K562 (cell line): ENCODE measurements at regions not wholly inside any gene's neighbourhood (a gene's known extent, or its start where the extent isn't known, plus 50 kb on each side); places are given as distances from the start of the nearest gene placed in this dataset.
A peak's percentile ranks its signal among the peaks of the same experiment; 100 is the strongest.

Source experiments
- ATAC-seq: fragments of 200-7000 bp; cut with Tn5 transposase; 3 replicates; pipeline ENCODE4 v1.9.1; 2020; ENCODE audit warnings: moderate library complexity
- BruUV-seq: library from RNA; stranded (reverse); fragments of 400-500 nt; replicated peaks from 2 replicates; lab custom pipeline; 2021; lab: Mats Ljungman, UMichigan
- CTCF ChIA-PET: fragments of 300-600 bp; formaldehyde crosslinking; extraction: SDS; loops from one replicate; lab custom pipeline; 2021; ENCODE audit warnings: low intra/inter-chr PET ratio; lab: Yijun Ruan, JAX
- POLR2A ChIA-PET: fragments of 300-600, 350-650 bp; sonication (Branson Sonifier 250); formaldehyde crosslinking; extraction: SDS; loops from one replicate; lab custom pipeline; 2021; ENCODE audit warnings: antibody characterized with exemption, inconsistent platforms; lab: Yijun Ruan, JAX
- DNase-seq, 4 experiments: peaks; one replicate each; pipeline versions ENCODE4 v3.0.0 to v3.0.0-alpha.2; 2011 to 2018; ENCODE audit warnings: low spot score in 3 of 4, mixed read lengths in 3 of 4; ENCODE audit errors: extremely low read depth in 1 of 4
- FAIRE-seq: peaks from 2 replicates; lab custom pipeline; 2011; peaks lifted over from hg19 to GRCh38; lab: Jason Lieb, UNC
- H2AFZ ChIP-seq: 2 replicates; pipeline ENCODE4 v1.6.0; 2011; ENCODE audit warnings: low read depth, low read length, control low read depth, inconsistent platforms
- H3K27ac ChIP-seq: fragments of 200-600 bp; 3 replicates; pipeline ENCODE4 v1.8.0; 2011; ENCODE audit warnings: low read depth, mild to moderate bottlenecking, control low read depth, inconsistent platforms, low read length, moderate library complexity, mixed read lengths; ENCODE audit errors: extremely low read depth
- H3K27me3 ChIP-seq, 2 experiments: fragments of 300-600 bp in 1 of 2; 2 replicates in 1 of 2; 3 replicates in 1 of 2; pipeline versions ENCODE4 v1.6.0 to v1.8.0; 2011; ENCODE audit warnings: inconsistent platforms in 2 of 2, low read length in 2 of 2, mild to moderate bottlenecking in 1 of 2, mixed read lengths in 1 of 2, moderate library complexity in 1 of 2; ENCODE audit not compliant: control insufficient read depth in 2 of 2, insufficient read depth in 2 of 2
- H3K36me3 ChIP-seq: fragments of 300-600 bp; 3 replicates; pipeline ENCODE4 v1.8.0; 2011; ENCODE audit warnings: mild to moderate bottlenecking, low read length, inconsistent platforms; ENCODE audit not compliant: control insufficient read depth, insufficient read depth
- H3K4me1 ChIP-seq, 2 experiments: fragments of 200-600 bp in 1 of 2; replicated peaks in 1 of 2; 2 replicates in 1 of 2; 3 replicates in 1 of 2; pipeline versions ENCODE4 v1.5.1 to v1.8.0; 2011; ENCODE audit warnings: inconsistent platforms in 2 of 2, low read length in 2 of 2, mild to moderate bottlenecking in 1 of 2, mixed read lengths in 1 of 2, moderate library complexity in 1 of 2; ENCODE audit not compliant: control insufficient read depth in 2 of 2, insufficient read depth in 2 of 2
- H3K4me2 ChIP-seq: 2 replicates; pipeline ENCODE4 v1.6.1; 2011; ENCODE audit warnings: low read length, control low read depth, inconsistent platforms, mixed read lengths; ENCODE audit not compliant: insufficient read depth
- H3K4me3 ChIP-seq: fragments of 200-600 bp; sonication (generic), shearing (Covaris generic); 2 replicates; pipeline ENCODE4 v1.5.1; 2016; ENCODE audit warnings: control low read depth, inconsistent platforms
- H3K79me2 ChIP-seq: fragments of 200-600 bp; 3 replicates; pipeline ENCODE4 v1.8.0; 2011; ENCODE audit warnings: low read length, inconsistent platforms; ENCODE audit not compliant: control insufficient read depth, insufficient read depth
- H3K9ac ChIP-seq, 2 experiments: 2 replicates each; pipeline versions ENCODE4 v1.6.0 to v1.6.1; 2011; ENCODE audit warnings: low read depth in 2 of 2, low read length in 2 of 2, control low read depth in 1 of 2, inconsistent platforms in 1 of 2, mild to moderate bottlenecking in 1 of 2, mixed read lengths in 1 of 2; ENCODE audit not compliant: insufficient read depth in 1 of 2
- H3K9me1 ChIP-seq: one replicate; pipeline ENCODE4 v1.6.0; 2011; ENCODE audit warnings: inconsistent platforms, mild to moderate bottlenecking, low read length, moderate library complexity; ENCODE audit not compliant: control insufficient read depth, insufficient read depth
- H3K9me3 ChIP-seq: replicated peaks from 2 replicates; pipeline ENCODE4 v1.5.1; 2011; ENCODE audit warnings: low read depth, low read length, inconsistent platforms; ENCODE audit not compliant: control insufficient read depth, insufficient read depth
- H4K20me1 ChIP-seq: replicated peaks from 2 replicates; pipeline ENCODE4 v1.6.1; 2011; ENCODE audit warnings: low read length, inconsistent platforms, mixed read lengths; ENCODE audit not compliant: control insufficient read depth, insufficient read depth
- CEBPB ChIP-seq: fragments of 450-650 bp; IDR thresholded peaks from 2 replicates; pipeline ENCODE4 v1.6.1; 2016; ENCODE audit warnings: missing genetic modification characterization, missing compliant biosample characterization
- CEBPG ChIP-seq, 3 experiments: fragments of 200-800 bp in 1 of 3; sonication (Bioruptor generic) in 1 of 3; sonication (generic) in 1 of 3; formaldehyde crosslinking in 1 of 3; IDR thresholded peaks in 2 of 3; conservative IDR thresholded peaks in 1 of 3; 2 replicates each; pipeline versions ENCODE4 v1.6.1 to v1.8.0; 2016 to 2022; ENCODE audit warnings: missing compliant biosample characterization in 2 of 3, missing genetic modification characterization in 2 of 3, mild to moderate bottlenecking in 1 of 3, missing genetic modification reagents in 1 of 3
- LARP7 ChIP-seq: fragments of 450-650 bp; IDR thresholded peaks from 2 replicates; pipeline ENCODE4 v1.6.1; 2016
- POLR2A ChIP-seq: fragments of 450-650 bp; conservative IDR thresholded peaks from 2 replicates; pipeline ENCODE4 v1.6.1; 2016
- SUPT5H ChIP-seq: fragments of 450-650 bp; IDR thresholded peaks from 2 replicates; pipeline ENCODE4 v1.6.1; 2016
- WGBS: fragments of 100-300 bp; shearing (Covaris generic); methylation state at CpG from one replicate; pipeline ENCODE4 v1.1.6; 2016; ENCODE audit warnings: low coverage, mixed read lengths; ENCODE audit not compliant: insufficient coverage; ENCODE audit errors: missing lambda C conversion rate; 5-methylcytosine and 5-hydroxymethylcytosine counted together
- in situ Hi-C: fragments of 300-500 bp; cut with MboI; formaldehyde crosslinking; loops from 4 replicates; pipeline ENCODE4 v1.15.0; 2018; ENCODE audit warnings: inconsistent platforms, mixed read lengths
- intact Hi-C: fragments of 100-400 bp; cut with micrococcal nuclease; formaldehyde crosslinking; loops from 2 replicates; pipeline ENCODE4 v1.14.2; 2022
- TF ChIP-seq, protein P1 (sequence below): fragments of 450-650 bp; IDR thresholded peaks from 2 replicates; pipeline ENCODE4 v1.6.1; 2016; ENCODE audit warnings: low read depth, mild to moderate bottlenecking, moderate library complexity
- TF ChIP-seq, protein P2 (sequence below): sonication (generic); formaldehyde crosslinking; IDR thresholded peaks from 2 replicates; pipeline ENCODE4 v1.8.0; 2023; ENCODE audit warnings: missing genetic modification reagents, mild to moderate bottlenecking, borderline replicate concordance

DNA sequence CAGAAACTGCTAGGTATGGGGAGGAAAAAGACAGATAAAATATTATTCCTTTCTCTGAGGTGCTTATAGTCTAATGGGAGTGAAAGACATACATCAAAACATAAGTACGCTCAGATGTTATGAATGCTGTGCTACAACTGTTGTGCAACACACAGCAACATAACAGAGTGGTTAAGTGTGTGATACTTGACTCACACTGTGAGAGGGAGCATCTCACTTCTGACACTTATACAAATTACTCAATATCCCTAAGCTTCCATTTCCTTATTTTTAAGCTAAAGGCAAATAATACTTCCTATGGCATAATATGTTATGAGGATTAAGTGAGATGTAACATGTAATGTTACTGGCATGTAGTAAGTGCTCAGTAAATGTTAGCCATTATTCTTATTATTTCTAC is 110.6 kb upstream of the FER start:
- intact Hi-C loops (no loop called here), in situ Hi-C loops (no loop called here)
- FAIRE-seq (no peak), DNase-seq (no peak), ATAC-seq (no peak)
- H3K9me3 ChIP-seq = no peaks in the 10 kb centered on the region
- peaks cover 2 to 6% of the 10 kb centered on the region in 2 experiments; a peak in 2 of 5 replicates for H3K27me3 ChIP-seq
- WGBS = 0% methylated on average over 1 of the region's 1 CpG
- H2AFZ ChIP-seq = no peak overlapping the region
- no peaks in the 10 kb centered on the region for H3K9me1 ChIP-seq
- H3K36me3 ChIP-seq = no peaks in the 10 kb centered on the region
- CTCF ChIA-PET = no interaction called here
- H3K79me2 ChIP-seq = no peaks in the 10 kb centered on the region
- no peaks in the 10 kb centered on the region for H4K20me1 ChIP-seq
- H3K9ac ChIP-seq = no peak overlapping the region
- TF ChIP-seq CEBPG (CRISPR knock-in tag; IDR thresholded peaks at IDR 0.05) = no peak
- TF ChIP-seq CEBPG (tag; conservative IDR thresholded peaks at IDR 0.05 in 1 of 2, IDR thresholded peaks at IDR 0.05 in 1 of 2) = peak; percentile 33 to 47; a peak in 3 of 4 replicates
- no peak for TF ChIP-seq LARP7
- peak; percentile 52 for TF ChIP-seq CEBPB (tag)
- H3K27ac ChIP-seq = no peak overlapping the region
- BruUV-seq = no TSS peak
- peaks cover 0 to 5% of the 10 kb centered on the region in 2 experiments; a peak in 1 of 5 replicates for H3K4me1 ChIP-seq
- H3K4me2 ChIP-seq = no peak overlapping the region
- no peak overlapping the region for H3K4me3 ChIP-seq
- POLR2A ChIA-PET = interaction anchor here (0.7 kb wide), 1 partner anchor 201 kb away, joined by 3 read pairs; no protein-coding TSS in a partner anchor

DNA sequence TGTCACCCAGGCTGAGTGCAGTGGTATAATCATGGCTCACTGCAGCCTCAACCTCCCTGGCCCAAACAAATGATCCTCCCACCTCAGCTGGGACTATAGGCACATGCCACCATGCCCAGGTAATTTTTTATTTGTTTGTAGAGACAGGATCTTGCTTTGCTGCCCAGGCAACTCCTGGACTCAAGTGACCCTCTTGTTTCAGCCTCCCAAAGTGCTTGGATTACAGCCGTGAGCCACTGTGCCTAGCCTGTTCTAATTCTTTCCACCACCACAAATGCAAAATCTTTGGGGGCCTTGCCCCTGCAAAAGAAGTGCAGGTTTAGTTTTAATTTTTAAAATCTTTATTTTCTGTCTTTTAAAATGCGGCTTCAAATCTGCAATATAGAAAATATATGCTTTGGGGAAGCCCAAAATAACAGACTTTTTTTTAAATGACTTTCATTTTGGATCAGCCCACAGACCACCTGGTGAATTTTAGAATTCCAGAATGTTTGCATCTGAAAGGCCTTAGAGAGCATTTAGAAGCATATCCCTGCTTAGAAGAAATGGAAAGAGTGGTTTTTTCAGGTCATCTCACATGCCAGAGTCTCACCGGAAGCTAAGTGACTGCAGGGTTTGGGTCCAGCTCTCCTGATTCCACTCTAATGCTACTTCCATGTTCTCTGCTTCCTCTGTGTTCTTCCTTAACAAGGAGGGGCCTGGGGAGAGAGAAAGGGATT is 111.4 kb upstream of the FER start:
- ATAC-seq (no peak), FAIRE-seq (no peak), DNase-seq (no peak)
- no TSS peak for BruUV-seq
- no peak overlapping the region for H3K4me3 ChIP-seq
- H4K20me1 ChIP-seq = no peaks in the 10 kb centered on the region
- 3% methylated on average over 3 of the region's 3 CpGs for WGBS
- H3K9me1 ChIP-seq = no peaks in the 10 kb centered on the region
- in situ Hi-C loops = no loop called here
- intact Hi-C loops = no loop called here
- peaks cover 2 to 6% of the 10 kb centered on the region in 2 experiments; a peak in 2 of 5 replicates for H3K27me3 ChIP-seq
- ChIA-PET CTCF (no interaction called here), POLR2A (interaction anchor here (0.7 kb wide), 1 partner anchor 200 kb away, joined by 3 read pairs; no protein-coding TSS in a partner anchor)
- H3K36me3 ChIP-seq = no peaks in the 10 kb centered on the region
- no peak overlapping the region for H3K9ac ChIP-seq
- H3K4me2 ChIP-seq = no peak overlapping the region
- no peaks in the 10 kb centered on the region for H3K4me1 ChIP-seq
- no peaks in the 10 kb centered on the region for H3K9me3 ChIP-seq
- no peaks in the 10 kb centered on the region for H3K79me2 ChIP-seq
- H3K27ac ChIP-seq = no peak overlapping the region
- no peak overlapping the region for H2AFZ ChIP-seq
- TF ChIP-seq POLR2A (no peak), SUPT5H (no peak)
- TF ChIP-seq, protein P1, sequence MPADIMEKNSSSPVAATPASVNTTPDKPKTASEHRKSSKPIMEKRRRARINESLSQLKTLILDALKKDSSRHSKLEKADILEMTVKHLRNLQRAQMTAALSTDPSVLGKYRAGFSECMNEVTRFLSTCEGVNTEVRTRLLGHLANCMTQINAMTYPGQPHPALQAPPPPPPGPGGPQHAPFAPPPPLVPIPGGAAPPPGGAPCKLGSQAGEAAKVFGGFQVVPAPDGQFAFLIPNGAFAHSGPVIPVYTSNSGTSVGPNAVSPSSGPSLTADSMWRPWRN = no peak
- TF ChIP-seq, protein P2, sequence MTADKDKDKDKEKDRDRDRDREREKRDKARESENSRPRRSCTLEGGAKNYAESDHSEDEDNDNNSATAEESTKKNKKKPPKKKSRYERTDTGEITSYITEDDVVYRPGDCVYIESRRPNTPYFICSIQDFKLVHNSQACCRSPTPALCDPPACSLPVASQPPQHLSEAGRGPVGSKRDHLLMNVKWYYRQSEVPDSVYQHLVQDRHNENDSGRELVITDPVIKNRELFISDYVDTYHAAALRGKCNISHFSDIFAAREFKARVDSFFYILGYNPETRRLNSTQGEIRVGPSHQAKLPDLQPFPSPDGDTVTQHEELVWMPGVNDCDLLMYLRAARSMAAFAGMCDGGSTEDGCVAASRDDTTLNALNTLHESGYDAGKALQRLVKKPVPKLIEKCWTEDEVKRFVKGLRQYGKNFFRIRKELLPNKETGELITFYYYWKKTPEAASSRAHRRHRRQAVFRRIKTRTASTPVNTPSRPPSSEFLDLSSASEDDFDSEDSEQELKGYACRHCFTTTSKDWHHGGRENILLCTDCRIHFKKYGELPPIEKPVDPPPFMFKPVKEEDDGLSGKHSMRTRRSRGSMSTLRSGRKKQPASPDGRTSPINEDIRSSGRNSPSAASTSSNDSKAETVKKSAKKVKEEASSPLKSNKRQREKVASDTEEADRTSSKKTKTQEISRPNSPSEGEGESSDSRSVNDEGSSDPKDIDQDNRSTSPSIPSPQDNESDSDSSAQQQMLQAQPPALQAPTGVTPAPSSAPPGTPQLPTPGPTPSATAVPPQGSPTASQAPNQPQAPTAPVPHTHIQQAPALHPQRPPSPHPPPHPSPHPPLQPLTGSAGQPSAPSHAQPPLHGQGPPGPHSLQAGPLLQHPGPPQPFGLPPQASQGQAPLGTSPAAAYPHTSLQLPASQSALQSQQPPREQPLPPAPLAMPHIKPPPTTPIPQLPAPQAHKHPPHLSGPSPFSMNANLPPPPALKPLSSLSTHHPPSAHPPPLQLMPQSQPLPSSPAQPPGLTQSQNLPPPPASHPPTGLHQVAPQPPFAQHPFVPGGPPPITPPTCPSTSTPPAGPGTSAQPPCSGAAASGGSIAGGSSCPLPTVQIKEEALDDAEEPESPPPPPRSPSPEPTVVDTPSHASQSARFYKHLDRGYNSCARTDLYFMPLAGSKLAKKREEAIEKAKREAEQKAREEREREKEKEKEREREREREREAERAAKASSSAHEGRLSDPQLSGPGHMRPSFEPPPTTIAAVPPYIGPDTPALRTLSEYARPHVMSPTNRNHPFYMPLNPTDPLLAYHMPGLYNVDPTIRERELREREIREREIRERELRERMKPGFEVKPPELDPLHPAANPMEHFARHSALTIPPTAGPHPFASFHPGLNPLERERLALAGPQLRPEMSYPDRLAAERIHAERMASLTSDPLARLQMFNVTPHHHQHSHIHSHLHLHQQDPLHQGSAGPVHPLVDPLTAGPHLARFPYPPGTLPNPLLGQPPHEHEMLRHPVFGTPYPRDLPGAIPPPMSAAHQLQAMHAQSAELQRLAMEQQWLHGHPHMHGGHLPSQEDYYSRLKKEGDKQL (CRISPR knock-in tag) = no peak
